Ovary (tissue), 3 donors: ENCODE measurements at regions not wholly inside any gene's neighbourhood (a gene's known extent, or its start where the extent isn't known, plus 50 kb on each side); places are given as distances from the start of the nearest gene placed in this dataset.

Experiments
- CTCF ChIP-seq, 3 donors: fragments of 450-650 bp in 2 of 3; fragments of 200-600 bp in 1 of 3; IDR thresholded peaks; one replicate each; pipeline versions ENCODE4 v1.5.1 to v1.8.0; 2016 to 2022; ENCODE audit warnings: antibody characterized with exemption in 3 of 3, mild to moderate bottlenecking in 1 of 3
- EP300 ChIP-seq: sonication (generic); formaldehyde crosslinking; IDR thresholded peaks from one replicate; pipeline ENCODE4 v1.6.1; 2017; ENCODE audit warnings: antibody characterized with exemption
- POLR2A ChIP-seq: fragments of 450-650 bp; IDR thresholded peaks from one replicate; pipeline ENCODE4 v1.6.1; 2017; ENCODE audit warnings: antibody characterized with exemption, mild to moderate bottlenecking, moderate library complexity
- donor health status: DM: no; HTN: no; CAD: no.

- TF ChIP-seq CTCF (IDR thresholded peaks at IDR 0.05) (no peak), POLR2A (no peak), EP300 (no peak)
Measured at GRCh38 chr15:96147267-96147666, 183.2 kb upstream of the NR2F2 start.
